HCT116 (cell line): ENCODE measurements at regions not wholly inside any gene's neighbourhood (a gene's known extent, or its start where the extent isn't known, plus 50 kb on each side); places are given as distances from the start of the nearest gene placed in this dataset.

Source experiments
- ATAC-seq: fragments of 200-7000 bp; cut with Tn5 transposase; 2 replicates; pipeline ENCODE4 v1.9.1; 2020; ENCODE audit warnings: mild to moderate bottlenecking, moderate library complexity
- BruUV-seq: library from RNA; stranded (reverse); fragments of 400-500 nt; replicated peaks from 2 replicates; lab custom pipeline; 2021; lab: Mats Ljungman, UMichigan
- CTCF ChIA-PET: fragments of 300-600 bp; sonication (Branson Sonifier 250); formaldehyde crosslinking; loops from one replicate; lab custom pipeline; 2021; ENCODE audit warnings: antibody characterized with exemption; lab: Charles Lee
- POLR2A ChIA-PET: fragments of 300-600, 350-600 bp; sonication (Branson Sonifier 250); formaldehyde crosslinking; loops from one replicate; lab custom pipeline; 2021; ENCODE audit warnings: antibody characterized with exemption; lab: Charles Lee
- RAD21 ChIA-PET, 2 experiments: fragments of 300-600 bp; sonication (Branson Sonifier 250); formaldehyde crosslinking; loops; one replicate each; lab custom pipeline; 2023; ENCODE audit warnings: low total read pairs in 2 of 2; ENCODE audit not compliant: uncharacterized antibody in 2 of 2, unreplicated experiment in 2 of 2, low non-redundant PET in 1 of 2; lab: Charles Lee
- DNase-seq: peaks from one replicate; pipeline ENCODE4 v3.0.0-alpha.2; 2010; ENCODE audit warnings: low read depth, low spot score
- H2AFZ ChIP-seq: fragments of 200-600 bp; shearing (Covaris generic), sonication (generic); 2 replicates; pipeline ENCODE4 v1.6.1; 2017; ENCODE audit warnings: low read depth, mixed run types, mixed read lengths, antibody characterized with exemption, low read length; ENCODE audit not compliant: poor library complexity, severe bottlenecking
- H3K27ac ChIP-seq: 2 replicates; pipeline ENCODE4 v1.5.1; 2012; ENCODE audit warnings: low read depth, low read length
- H3K27me3 ChIP-seq: fragments of 200-600 bp; sonication (generic); 2 replicates; pipeline ENCODE4 v1.6.1; 2016; ENCODE audit warnings: mixed run types, low read length, mixed read lengths; ENCODE audit not compliant: insufficient read depth
- H3K36me3 ChIP-seq, 2 experiments: fragments of 200-500 bp in 1 of 2; fragments of 200-600 bp in 1 of 2; sonication (Bioruptor generic) in 1 of 2; sonication (generic) in 1 of 2; 2 replicates each; pipeline versions ENCODE4 v1.5.1 to v1.6.1; 2014 to 2016; ENCODE audit warnings: low read length in 2 of 2, inconsistent platforms in 1 of 2, mixed read lengths in 1 of 2, mixed run types in 1 of 2; ENCODE audit not compliant: insufficient read depth in 2 of 2, control insufficient read depth in 1 of 2
- H3K4me1 ChIP-seq, 2 experiments: fragments of 200-600 bp in 1 of 2; sonication (generic) in 1 of 2; 2 replicates each; pipeline versions ENCODE4 v1.5.1 to v1.6.1; 2012 to 2017; ENCODE audit warnings: low read length in 2 of 2, inconsistent platforms in 1 of 2, mild to moderate bottlenecking in 1 of 2, mixed read lengths in 1 of 2, mixed run types in 1 of 2, moderate library complexity in 1 of 2; ENCODE audit not compliant: insufficient read depth in 2 of 2, control insufficient read depth in 1 of 2
- H3K4me2 ChIP-seq: fragments of 200-600 bp; sonication (generic); 2 replicates; pipeline ENCODE4 v1.6.1; 2017; ENCODE audit warnings: mixed run types, low read length, mixed read lengths
- H3K4me3 ChIP-seq, 2 experiments: fragments of 200-600 bp in 1 of 2; sonication (generic) in 1 of 2; replicated peaks in 1 of 2; 2 replicates each; pipeline ENCODE4 v1.5.1; 2011 to 2016; ENCODE audit warnings: low read length in 2 of 2, control low read depth in 1 of 2, low read depth in 1 of 2, mild to moderate bottlenecking in 1 of 2, mixed read lengths in 1 of 2, mixed run types in 1 of 2
- H3K79me2 ChIP-seq: fragments of 200-600 bp; sonication (generic); 2 replicates; pipeline ENCODE4 v1.6.1; 2017; ENCODE audit warnings: mild to moderate bottlenecking, mixed run types, low read length, moderate library complexity, mixed read lengths; ENCODE audit not compliant: insufficient read depth
- H3K9ac ChIP-seq: fragments of 200-600 bp; sonication (generic); 2 replicates; pipeline ENCODE4 v1.6.1; 2016; ENCODE audit warnings: low read length, mixed read lengths
- H3K9me2 ChIP-seq: fragments of 200-600 bp; sonication (generic), shearing (Covaris generic); 2 replicates; pipeline ENCODE4 v1.6.1; 2017; ENCODE audit warnings: mixed run types, mild to moderate bottlenecking, moderate library complexity; ENCODE audit not compliant: insufficient read depth
- H3K9me3 ChIP-seq, 2 experiments: fragments of 200-500 bp in 1 of 2; fragments of 200-600 bp in 1 of 2; sonication (Bioruptor generic) in 1 of 2; sonication (generic) in 1 of 2; 2 replicates each; pipeline ENCODE4 v1.6.1; 2014 to 2017; ENCODE audit warnings: low read length in 2 of 2, mixed read lengths in 2 of 2, inconsistent platforms in 1 of 2, low read depth in 1 of 2, mild to moderate bottlenecking in 1 of 2, mixed run types in 1 of 2, moderate library complexity in 1 of 2; ENCODE audit not compliant: control insufficient read depth in 1 of 2, insufficient read depth in 1 of 2
- H4K20me1 ChIP-seq: fragments of 200-600 bp; sonication (generic), shearing (Covaris generic); 2 replicates; pipeline ENCODE4 v1.6.1; 2017; ENCODE audit warnings: mixed run types, mild to moderate bottlenecking, moderate library complexity; ENCODE audit not compliant: insufficient read depth
- ATF3 ChIP-seq: IDR thresholded peaks from 2 replicates; pipeline ENCODE4 v1.6.1; 2012
- CBX3 ChIP-seq: IDR thresholded peaks from 2 replicates; pipeline ENCODE4 v1.6.1; 2012; ENCODE audit warnings: low read depth
- CEBPB ChIP-seq: IDR thresholded peaks from 2 replicates; pipeline ENCODE4 v1.6.1; 2012; ENCODE audit warnings: low read depth
- EZH2phosphoT487 ChIP-seq: fragments of 200-600 bp; IDR thresholded peaks from 2 replicates; pipeline ENCODE4 v1.6.1; 2018; ENCODE audit warnings: antibody characterized with exemption, borderline replicate concordance
- MAX ChIP-seq: IDR thresholded peaks from 2 replicates; pipeline ENCODE4 v1.6.1; 2012
- POLR2AphosphoS5 ChIP-seq: IDR thresholded peaks from 2 replicates; pipeline ENCODE4 v1.6.1; 2011; ENCODE audit warnings: mild to moderate bottlenecking, low read depth, low read length, moderate library complexity
- REST ChIP-seq: IDR thresholded peaks from 2 replicates; pipeline ENCODE4 v1.6.1; 2012; ENCODE audit warnings: low read depth
- TCF7L2 ChIP-seq: IDR thresholded peaks from 2 replicates; pipeline ENCODE4 v1.7.0; 2011; ENCODE audit warnings: borderline replicate concordance, inconsistent platforms; ENCODE audit not compliant: insufficient read depth, insufficient read length; ENCODE audit errors: extremely low read depth
- YY1 ChIP-seq: IDR thresholded peaks from 2 replicates; pipeline ENCODE4 v1.6.1; 2011; ENCODE audit warnings: low read length, low read depth, moderate library complexity, mild to moderate bottlenecking; ENCODE audit not compliant: insufficient replicate concordance; ENCODE audit errors: extremely low read depth
- ZBTB33 ChIP-seq: IDR thresholded peaks from 2 replicates; pipeline ENCODE4 v1.6.1; 2011; ENCODE audit warnings: mild to moderate bottlenecking, low read length, moderate library complexity; ENCODE audit not compliant: insufficient replicate concordance; ENCODE audit errors: extremely low read depth
- intact Hi-C: fragments of 100-400 bp; cut with micrococcal nuclease; formaldehyde crosslinking; loops from 2 replicates; pipeline ENCODE4 v1.10.0; 2022

GRCh38 chr15:29988701-29989100 is 94.1 kb upstream of the GOLGA8J start (continued):
- TF ChIP-seq REST (no peak), EZH2phosphoT487 (no peak)

GRCh38 chr15:29986946-29987345 is 95.8 kb upstream of the GOLGA8J start:
- no peak overlapping the region for H3K27ac ChIP-seq
- H3K4me3 ChIP-seq, result no peak overlapping the region
- BruUV-seq, result no TSS peak
- H3K36me3 ChIP-seq, result no peaks in the 10 kb centered on the region
- TF ChIP-seq TCF7L2 (no peak), CEBPB (no peak), POLR2AphosphoS5 (no peak), YY1 (no peak), ZBTB33 (no peak), ATF3 (no peak), MAX (no peak), EZH2phosphoT487 (no peak), REST (no peak), CBX3 (no peak)
- TF ChIP-seq, all 23 proteins: peak for 0
- Histone ChIP-seq H3K79me2 (no peaks in the 10 kb centered on the region), H3K9ac (no peak overlapping the region), H3K9me3 (no peaks in the 10 kb centered on the region), H3K27me3 (no peaks in the 10 kb centered on the region), H3K4me1 (no peaks in the 10 kb centered on the region), H4K20me1 (no peaks in the 10 kb centered on the region), H3K4me2 (no peak overlapping the region), H3K9me2 (no peaks in the 10 kb centered on the region), H2AFZ (no peak overlapping the region)
- ChIA-PET POLR2A (no interaction called here), RAD21 (no interaction called here), CTCF (no interaction called here)
- no peak for DNase-seq
- intact Hi-C loops, result loop anchor here (10.0 kb wide), 1 partner anchor 52 kb away; no protein-coding TSS in a partner anchor
- ATAC-seq, result no peak
